C4-2B (cell line): ENCODE measurements at regions not wholly inside any gene's neighbourhood (a gene's known extent, or its start where the extent isn't known, plus 50 kb on each side); places are given as distances from the start of the nearest gene placed in this dataset.

Experiments
- H3K27ac ChIP-seq: fragments of 450-650 bp; 2 replicates; pipeline ENCODE4 v1.5.1; 2017
- CTCF ChIP-seq: fragments of 450-650 bp; conservative IDR thresholded peaks from 2 replicates; pipeline ENCODE4 v1.5.1; 2017; ENCODE audit warnings: mild to moderate bottlenecking
- ZFX ChIP-seq: fragments of 450-650 bp; IDR thresholded peaks from 2 replicates; pipeline ENCODE4 v1.6.1; 2017

GRCh38 chr18:55764386-55764785 is 176.4 kb upstream of the TCF4 start:
- TF ChIP-seq CTCF (no peak), ZFX (no peak)
- no peak overlapping the region for H3K27ac ChIP-seq

GRCh38 chr18:55763805-55764204 is 175.8 kb upstream of the TCF4 start:
- no peak overlapping the region for H3K27ac ChIP-seq
- TF ChIP-seq ZFX, result no peak

- no peak overlapping the region for H3K27ac ChIP-seq
- no peak for TF ChIP-seq ZFX
- TF ChIP-seq CTCF, result no peak
Observed at GRCh38 chr18:55763298-55763697, 175.3 kb upstream of the TCF4 start.

- TF ChIP-seq ZFX (no peak), CTCF (no peak)
- H3K27ac ChIP-seq, result no peak overlapping the region
Observed at GRCh38 chr18:55762424-55762823, 174.4 kb upstream of the TCF4 start.

GRCh38 chr18:55753643-55754263 is 165.8 kb upstream of the TCF4 start:
- no peak for TF ChIP-seq CTCF
- TF ChIP-seq ZFX, result no peak
- H3K27ac ChIP-seq, result no peak overlapping the region

- TF ChIP-seq ZFX (no peak), CTCF (no peak)
- H3K27ac ChIP-seq, result no peak overlapping the region
Observed at GRCh38 chr18:55751476-55751875, 163.5 kb upstream of the TCF4 start.

GRCh38 chr18:55748227-55748738 is 160.3 kb upstream of the TCF4 start:
- no peak for TF ChIP-seq CTCF

GRCh38 chr18:55744206-55744605 is 156.2 kb upstream of the TCF4 start:
- no peak for TF ChIP-seq ZFX
- no peak for TF ChIP-seq CTCF
- H3K27ac ChIP-seq, result no peak overlapping the region

More at GRCh38 chr18:55748227-55748738, 160.3 kb upstream of the TCF4 start:
- no peak overlapping the region for H3K27ac ChIP-seq
